DOHH2 (cell line): ENCODE measurements at regions not wholly inside any gene's neighbourhood (a gene's known extent, or its start where the extent isn't known, plus 50 kb on each side); places are given as distances from the start of the nearest gene placed in this dataset.
A peak's percentile ranks its signal among the peaks of the same experiment; 100 is the strongest.
"Not testable (repeated sequence)": the region's sequence is repeated elsewhere in the genome, so short reads cannot be mapped to it uniquely, and the experiment has no call there.

Source experiments
- H3F3A ChIP-seq: fragments of 200-600 bp; sonication (generic), shearing (Covaris generic); 2 replicates; pipeline ENCODE4 v1.6.0; 2016; ENCODE audit warnings: antibody characterized with exemption, mild to moderate bottlenecking; ENCODE audit not compliant: control insufficient read depth, insufficient read depth
- H3K27ac ChIP-seq: fragments of 200-600 bp; sonication (generic); 2 replicates; pipeline ENCODE4 v1.5.1; 2014; ENCODE audit warnings: low read depth, mild to moderate bottlenecking, low read length, moderate library complexity
- H3K27me3 ChIP-seq: fragments of 200-600 bp; sonication (generic); 2 replicates; pipeline ENCODE4 v1.6.1; 2014; ENCODE audit warnings: mild to moderate bottlenecking, low read length, mixed read lengths; ENCODE audit not compliant: control insufficient read depth
- H3K36me3 ChIP-seq: fragments of 200-600 bp; sonication (generic); 2 replicates; pipeline ENCODE4 v1.6.1; 2014; ENCODE audit warnings: mild to moderate bottlenecking, low read length, moderate library complexity, mixed read lengths; ENCODE audit not compliant: control insufficient read depth
- H3K4me1 ChIP-seq: fragments of 200-600 bp; sonication (generic); 2 replicates; pipeline ENCODE4 v1.6.1; 2014; ENCODE audit warnings: mild to moderate bottlenecking, low read length, mixed read lengths; ENCODE audit not compliant: control insufficient read depth
- H3K4me2 ChIP-seq: fragments of 200-600 bp; sonication (generic); 2 replicates; pipeline ENCODE4 v1.6.0; 2014; ENCODE audit warnings: mild to moderate bottlenecking, low read length, moderate library complexity
- H3K4me3 ChIP-seq: fragments of 200-600 bp; sonication (generic); 2 replicates; pipeline ENCODE4 v1.5.1; 2014; ENCODE audit warnings: mild to moderate bottlenecking, low read length, mixed read lengths
- H3K79me2 ChIP-seq: fragments of 200-600 bp; sonication (generic); 2 replicates; pipeline ENCODE4 v1.6.1; 2014; ENCODE audit warnings: mild to moderate bottlenecking, low read length, mixed read lengths; ENCODE audit not compliant: control insufficient read depth
- H3K9me2 ChIP-seq: fragments of 200-600 bp; sonication (generic); replicated peaks from 2 replicates; pipeline ENCODE4 v1.6.1; 2014; ENCODE audit warnings: mild to moderate bottlenecking, low read length, mixed read lengths; ENCODE audit not compliant: control insufficient read depth
- H3K9me3 ChIP-seq: fragments of 200-600 bp; sonication (generic); 2 replicates; pipeline ENCODE4 v1.6.1; 2014; ENCODE audit warnings: antibody characterized with exemption, low read length, mixed read lengths; ENCODE audit not compliant: control insufficient read depth, insufficient read depth
- H4K20me1 ChIP-seq: fragments of 200-600 bp; sonication (generic); 2 replicates; pipeline ENCODE4 v1.6.0; 2014; ENCODE audit warnings: low read depth, mild to moderate bottlenecking, antibody characterized with exemption, low read length, moderate library complexity; ENCODE audit not compliant: control insufficient read depth, insufficient read depth

GRCh38 chr9:64370344-64370743, 914.7 kb downstream of the FOXD4L5 start:
- not testable (repeated sequence) for H3K4me3 ChIP-seq, H4K20me1 ChIP-seq, H3F3A ChIP-seq, H3K27ac ChIP-seq, H3K9me3 ChIP-seq, H3K4me2 ChIP-seq, H3K4me1 ChIP-seq, H3K9me2 ChIP-seq, H3K27me3 ChIP-seq, H3K79me2 ChIP-seq, H3K36me3 ChIP-seq

- peak overlapping the region; percentile 47 for H3K4me3 ChIP-seq
- H3F3A ChIP-seq, H3K4me1 ChIP-seq: not testable (repeated sequence)
These were observed 915.4 kb downstream of the FOXD4L5 start for GRCh38 chr9:64369644-64370043.

GRCh38 chr9:64369114-64369513, 915.9 kb downstream of the FOXD4L5 start:
- H3F3A ChIP-seq, H3K9me3 ChIP-seq, H3K4me2 ChIP-seq, H3K36me3 ChIP-seq, H3K27me3 ChIP-seq, H3K4me1 ChIP-seq, H3K9me2 ChIP-seq, H3K4me3 ChIP-seq, H3K27ac ChIP-seq, H4K20me1 ChIP-seq, H3K79me2 ChIP-seq: not testable (repeated sequence)

More at GRCh38 chr9:64369644-64370043, 915.4 kb downstream of the FOXD4L5 start:
- not testable (repeated sequence) for H3K9me3 ChIP-seq, H3K9me2 ChIP-seq, H3K27ac ChIP-seq, H3K36me3 ChIP-seq, H4K20me1 ChIP-seq, H3K27me3 ChIP-seq, H3K79me2 ChIP-seq
- H3K4me2 ChIP-seq: peak overlapping the region; percentile 31; the same call in 1 of the 2 replicates

- not testable (repeated sequence) for H3K9me3 ChIP-seq, H3K36me3 ChIP-seq, H3K27ac ChIP-seq, H4K20me1 ChIP-seq, H3K27me3 ChIP-seq, H3K79me2 ChIP-seq, H3K4me1 ChIP-seq, H3K9me2 ChIP-seq, H3F3A ChIP-seq
- H3K4me3 ChIP-seq: peak overlapping the region; percentile 57
- peak overlapping the region; percentile 45; the same call in 1 of the 2 replicates for H3K4me2 ChIP-seq
These were observed 916.4 kb downstream of the FOXD4L5 start for GRCh38 chr9:64368644-64368942.

- H4K20me1 ChIP-seq, H3K4me1 ChIP-seq, H3K9me2 ChIP-seq, H3F3A ChIP-seq, H3K27ac ChIP-seq, H3K79me2 ChIP-seq, H3K9me3 ChIP-seq, H3K27me3 ChIP-seq, H3K36me3 ChIP-seq: not testable (repeated sequence)
- Histone ChIP-seq H3K4me2 (peak overlapping the region; percentile 45; the same call in 1 of the 2 replicates), H3K4me3 (peak overlapping the region; percentile 57)
These were observed 917.0 kb downstream of the FOXD4L5 start for GRCh38 chr9:64367826-64368643.
